ENCODE measurements at regions not wholly inside any gene's neighbourhood (a gene's known extent, or its start where the extent isn't known, plus 50 kb on each side); places are given as distances from the start of the nearest gene placed in this dataset.

GRCh38 chr7:98705626-98706025 is 88.5 kb downstream of the NPTX2 start:
- TF ChIP-seq EZH2 (IDR thresholded peaks at IDR 0.05; ENCODE audit: borderline replicate concordance, insufficient read depth, low read length, poor library complexity, severe bottlenecking) (no peak), POLR2AphosphoS5 (IDR thresholded peaks at IDR 0.05) (no peak), RAD21 (conservative IDR thresholded peaks at IDR 0.05) (no peak)

Data from neural cell (in vitro differentiated cells).